DMS79 (cell line): ENCODE measurements at regions not wholly inside any gene's neighbourhood (a gene's known extent, or its start where the extent isn't known, plus 50 kb on each side); places are given as distances from the start of the nearest gene placed in this dataset.
"Not testable (repeated sequence)": the region's sequence is repeated elsewhere in the genome, so short reads cannot be mapped to it uniquely, and the experiment has no call there.

Source experiments
- DNase-seq: peaks from one replicate; lab custom pipeline; 2025; lab: John Stamatoyannopoulos, UW

DNA sequence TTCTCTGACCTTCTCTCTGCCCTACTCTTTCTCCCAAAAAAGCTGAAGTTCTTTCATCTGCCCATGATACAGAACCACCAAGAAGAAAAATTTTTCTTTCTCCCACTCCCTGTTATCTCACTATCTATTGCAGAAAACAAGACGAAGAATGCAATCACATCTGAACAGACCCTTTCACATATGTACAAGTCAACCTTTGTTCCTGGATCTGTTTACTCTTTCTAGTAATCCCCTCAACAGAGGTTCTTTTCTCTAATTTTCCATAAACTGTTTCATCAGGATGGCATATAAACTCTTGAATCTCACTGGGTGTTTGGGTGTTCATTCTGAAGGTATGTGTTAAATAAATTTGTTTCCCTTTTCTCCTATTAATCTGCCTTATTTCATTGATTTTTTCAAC is 1262.7 kb upstream of the NRXN1 start:
- DNase-seq: no peak

DNA sequence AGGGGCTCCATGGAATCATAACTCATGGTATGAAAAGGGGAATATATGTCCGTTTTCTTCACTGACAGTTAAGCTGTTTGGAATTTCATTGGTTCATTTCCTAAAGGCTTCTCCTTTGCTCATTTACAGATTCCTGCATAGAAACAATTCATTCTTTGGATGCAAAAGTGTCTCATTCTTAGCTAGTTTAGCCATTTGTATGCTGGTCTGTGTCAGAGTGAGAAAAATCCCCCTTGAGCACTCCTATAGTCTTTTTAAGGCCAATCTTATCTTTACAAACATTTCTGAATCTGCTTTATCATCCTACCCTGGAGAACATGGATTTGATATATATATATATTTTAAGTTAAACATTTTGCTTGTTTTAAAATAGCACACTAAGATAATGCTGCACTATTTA is 1260.9 kb upstream of the NRXN1 start:
- no peak for DNase-seq

DNA sequence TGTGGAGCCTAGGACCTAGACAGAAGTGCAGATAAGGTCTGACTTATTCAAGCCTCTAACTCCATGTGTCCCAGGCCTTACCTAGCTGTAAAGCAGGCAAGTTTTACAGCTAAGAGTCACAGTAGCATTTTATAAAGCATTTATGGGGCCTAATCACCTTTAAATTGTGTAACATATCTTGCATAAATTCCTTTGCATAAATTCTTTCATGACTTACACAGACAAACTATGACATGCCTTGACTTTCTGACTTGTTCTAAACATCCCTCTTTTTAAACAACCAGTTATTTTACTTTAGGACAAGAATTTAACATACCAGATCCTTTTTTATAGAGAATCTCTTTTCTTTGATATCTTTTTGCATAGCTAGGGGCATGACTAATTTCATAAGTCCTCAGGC is 1257.8 kb upstream of the NRXN1 start:
- DNase-seq: no peak

DNA sequence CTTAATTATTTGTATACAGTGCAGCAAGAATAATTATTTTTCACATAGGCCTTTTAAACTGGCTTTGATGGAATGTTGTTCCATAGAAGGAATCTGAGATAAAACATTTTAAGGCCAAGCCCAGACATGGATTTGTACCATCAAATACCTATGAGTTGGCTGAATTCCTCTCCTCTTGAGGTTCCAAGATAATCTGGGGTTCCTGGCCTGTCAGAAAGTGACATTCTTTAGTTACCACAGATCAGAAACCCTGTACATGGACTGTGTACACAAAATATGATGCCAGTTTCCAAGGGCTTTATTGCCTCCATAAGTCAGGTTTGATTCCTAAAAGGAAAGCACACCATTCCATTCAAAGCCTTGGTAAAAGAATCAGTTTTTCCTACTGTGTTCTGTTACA is 1256.7 kb upstream of the NRXN1 start:
- DNase-seq: no peak

DNA sequence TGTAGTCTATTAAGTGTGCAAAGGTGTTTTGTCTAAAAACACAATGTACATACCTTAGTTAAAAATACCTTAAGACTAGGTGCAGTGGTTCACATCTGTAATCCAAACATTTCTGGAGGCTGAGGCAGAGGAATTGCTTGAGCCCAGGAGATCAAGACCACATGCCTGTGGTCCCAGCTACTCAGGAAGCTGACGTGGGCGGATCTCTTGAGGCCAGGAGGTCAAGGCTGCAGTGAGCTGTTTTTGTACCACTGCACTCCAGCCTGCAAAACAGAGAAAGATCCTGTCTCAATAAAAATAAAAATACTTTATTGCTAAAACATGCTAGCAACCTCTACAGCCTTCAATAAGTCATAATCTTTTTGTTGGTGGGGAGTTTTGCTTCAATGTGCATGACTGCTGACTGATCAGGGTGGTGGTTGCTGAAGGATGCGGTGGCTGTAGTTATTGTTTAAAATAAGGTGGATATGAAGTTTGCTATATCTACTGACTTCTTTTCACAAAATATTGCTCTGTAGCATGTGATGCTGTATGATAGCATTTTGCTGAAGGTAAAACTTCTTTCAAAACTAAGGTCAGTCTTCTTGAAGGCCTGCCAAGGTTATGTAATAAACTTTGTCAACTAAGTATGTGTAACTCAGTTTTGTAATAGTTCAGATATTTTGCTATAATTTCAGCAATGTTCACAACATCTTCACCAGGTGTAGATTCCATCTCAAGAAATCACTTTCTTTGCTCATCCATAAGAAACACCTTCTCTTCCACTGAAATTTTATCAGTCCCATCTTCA is 1238.0 kb upstream of the NRXN1 start:
- DNase-seq: no peak

DNA sequence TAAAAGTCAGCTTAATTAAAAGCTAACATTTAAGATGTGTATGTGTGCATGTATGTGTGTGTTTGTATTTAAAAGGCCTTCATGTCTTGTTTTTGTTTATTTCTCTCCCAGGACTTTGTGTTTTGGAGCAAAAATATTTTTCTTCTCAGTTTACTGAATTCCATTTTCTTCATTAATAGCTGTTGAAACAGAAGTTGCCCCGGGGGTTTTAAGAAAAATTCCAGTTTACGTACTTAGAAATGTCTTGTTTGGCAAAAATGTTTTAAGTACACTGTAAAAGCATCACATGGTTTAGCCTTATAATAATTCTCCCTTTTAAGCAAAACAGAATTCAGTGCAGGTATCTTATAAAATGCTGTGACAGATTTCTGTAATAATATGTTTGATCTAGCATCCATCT is 1233.0 kb upstream of the NRXN1 start:
- DNase-seq: no peak

DNA sequence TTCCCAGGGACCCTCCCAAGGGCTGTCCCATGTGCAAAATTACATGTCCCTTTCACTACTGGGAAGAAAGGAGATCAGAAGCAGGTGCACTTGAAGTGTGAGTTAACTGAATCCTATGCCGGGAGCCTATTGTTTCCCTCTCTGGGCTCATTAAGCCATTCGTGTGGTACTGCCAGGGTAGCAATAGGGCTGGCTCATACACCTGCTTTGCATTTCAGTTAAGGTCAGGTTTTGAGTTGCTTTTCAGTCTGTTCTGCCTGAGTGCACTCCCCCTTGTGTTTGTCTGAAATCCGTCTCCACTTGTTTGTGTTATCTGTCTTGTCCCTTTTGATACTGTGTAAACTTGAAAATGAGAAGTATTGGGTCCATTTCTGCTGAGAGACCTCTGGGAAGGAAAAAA is 1232.6 kb upstream of the NRXN1 start:
- no peak for DNase-seq

DNA sequence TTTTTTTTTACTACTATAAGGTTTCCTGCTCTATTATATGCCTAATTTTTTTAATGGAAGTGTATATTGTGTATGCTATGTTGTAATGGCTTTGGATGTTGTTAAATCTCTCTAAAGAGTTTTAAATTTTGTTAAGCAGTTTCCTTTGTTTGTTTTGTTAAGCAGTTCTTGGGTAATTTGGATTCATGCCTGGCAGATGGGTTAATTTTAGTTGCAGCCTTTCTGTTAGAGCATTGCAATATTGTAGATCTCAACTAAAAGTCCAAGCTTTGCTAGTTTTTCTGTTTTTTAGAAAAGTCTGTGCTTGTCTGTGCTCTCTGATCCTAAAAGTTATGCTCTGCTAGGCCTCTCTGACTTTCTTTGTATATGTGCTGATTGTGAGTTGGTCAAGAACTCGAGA is 1229.0 kb upstream of the NRXN1 start:
- no peak for DNase-seq

DNA sequence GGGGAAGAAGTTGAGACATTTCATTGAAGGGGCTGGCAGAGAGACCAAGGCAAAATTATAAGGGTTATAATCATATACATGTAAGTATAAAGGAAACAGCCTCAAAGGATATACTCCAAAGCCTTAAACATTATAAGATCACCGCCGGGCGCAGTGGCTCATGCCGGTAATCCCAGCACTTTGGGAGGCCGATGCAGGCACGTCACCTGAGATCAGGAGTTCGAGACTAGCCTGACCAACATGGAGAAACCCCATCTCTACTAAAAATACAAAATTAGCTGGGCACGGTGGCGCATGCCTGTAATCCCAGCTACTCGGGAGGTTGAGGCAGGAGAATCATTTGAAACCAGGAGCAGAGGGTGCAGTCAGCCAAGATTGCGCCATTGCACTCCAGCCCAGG is 1227.0 kb upstream of the NRXN1 start:
- not testable (repeated sequence) for DNase-seq

DNA sequence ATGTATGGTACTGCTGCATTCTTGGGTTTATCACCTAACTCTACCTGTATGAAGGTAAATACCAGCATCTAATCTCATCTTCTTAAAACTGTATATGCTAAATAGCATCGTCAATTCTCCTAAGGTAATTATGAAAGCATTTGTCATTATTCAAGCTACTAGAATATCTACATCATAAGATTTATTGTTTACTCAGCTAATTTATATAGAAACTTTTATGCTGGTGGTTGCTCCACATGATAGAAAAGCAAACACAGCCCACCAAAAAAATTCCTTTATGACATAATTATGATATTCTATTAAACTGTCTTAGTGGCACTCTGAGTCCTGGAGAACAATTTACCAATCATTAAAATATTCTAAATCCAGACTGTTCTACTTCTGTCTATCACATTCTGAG is 1226.1 kb upstream of the NRXN1 start:
- DNase-seq: no peak

DNA sequence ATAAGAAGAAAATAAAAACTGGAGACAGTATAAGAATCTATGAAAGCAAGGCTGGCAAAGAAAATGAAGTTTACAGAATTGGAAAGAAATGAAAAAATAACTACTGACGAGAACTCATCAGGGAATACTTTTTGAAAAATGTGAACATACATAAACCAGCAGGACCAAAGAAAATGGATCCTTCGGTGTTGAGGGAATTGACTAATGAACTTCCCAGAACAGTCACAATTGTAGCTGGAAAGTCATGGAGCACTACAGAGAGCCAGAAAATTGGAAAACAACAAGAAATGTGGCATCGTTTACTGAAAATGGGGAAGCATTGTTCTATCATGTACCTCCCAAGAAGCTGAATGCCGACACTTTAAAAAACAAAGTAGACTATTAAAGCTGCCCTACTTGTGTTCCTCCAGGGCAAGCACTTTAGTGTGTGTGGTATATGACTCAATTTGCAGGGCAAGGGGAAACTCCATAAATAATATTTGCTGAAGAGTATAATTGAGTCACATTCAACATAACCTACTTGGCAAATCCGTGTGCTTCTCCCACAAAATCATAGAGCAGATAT is 1221.6 kb upstream of the NRXN1 start:
- no peak for DNase-seq

DNA sequence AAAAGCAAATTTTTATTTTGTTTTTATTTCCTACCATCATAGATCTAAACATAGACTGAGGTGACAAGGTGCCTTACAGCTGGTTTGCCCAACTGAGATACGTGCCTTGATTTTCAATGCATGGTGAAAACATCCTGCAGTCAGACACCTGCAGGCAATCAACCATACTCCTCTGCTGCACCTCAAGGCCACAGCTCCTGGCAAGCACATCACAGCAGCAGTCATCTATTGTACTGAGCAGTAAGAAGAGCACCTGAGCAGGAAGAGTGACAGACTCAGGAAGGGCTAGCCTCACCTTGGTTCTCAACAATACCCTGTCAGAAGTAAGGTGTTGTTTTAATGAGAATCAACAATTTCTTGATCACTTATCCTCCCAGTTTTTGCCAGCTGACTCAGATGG is 1206.8 kb upstream of the NRXN1 start:
- no peak for DNase-seq

DNA sequence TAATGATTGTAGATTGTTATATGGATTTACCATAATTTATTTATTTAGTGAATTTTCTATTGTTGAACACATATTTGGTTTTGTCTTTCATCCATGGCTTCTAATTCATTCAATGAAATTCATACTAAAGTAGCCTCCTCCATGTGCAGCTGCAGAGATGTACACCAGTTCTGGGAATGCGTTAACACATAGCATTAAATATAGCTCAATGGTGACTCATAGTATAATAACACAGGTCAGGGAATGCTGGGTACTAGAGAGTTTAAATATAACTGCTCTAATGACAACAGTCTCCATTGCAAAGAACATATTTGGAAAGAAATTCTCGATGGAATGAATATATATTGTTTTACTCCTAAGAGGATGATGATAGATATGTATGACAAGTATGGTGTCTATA is 1190.2 kb upstream of the NRXN1 start:
- DNase-seq: no peak

DNA sequence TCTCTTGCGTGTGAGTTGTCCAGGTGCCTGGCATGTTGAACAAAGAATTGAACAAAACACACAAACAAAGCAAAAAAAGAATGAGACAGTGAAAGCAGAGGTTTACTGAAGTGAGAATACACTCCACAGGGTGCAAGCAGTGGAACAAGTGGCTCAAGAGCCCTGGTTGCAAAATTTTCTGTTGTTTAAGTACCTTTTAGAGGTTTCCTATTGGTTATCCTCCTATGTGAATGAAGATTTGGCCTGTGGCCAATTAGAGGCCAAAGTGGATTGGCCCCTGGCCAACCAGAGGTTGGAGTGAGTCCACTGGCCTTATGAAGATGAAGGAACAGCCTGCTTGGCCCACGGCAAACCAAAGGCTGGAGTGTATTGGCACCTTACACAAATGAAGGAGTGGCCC is 1188.5 kb upstream of the NRXN1 start:
- DNase-seq: peak; percentile 92

DNA sequence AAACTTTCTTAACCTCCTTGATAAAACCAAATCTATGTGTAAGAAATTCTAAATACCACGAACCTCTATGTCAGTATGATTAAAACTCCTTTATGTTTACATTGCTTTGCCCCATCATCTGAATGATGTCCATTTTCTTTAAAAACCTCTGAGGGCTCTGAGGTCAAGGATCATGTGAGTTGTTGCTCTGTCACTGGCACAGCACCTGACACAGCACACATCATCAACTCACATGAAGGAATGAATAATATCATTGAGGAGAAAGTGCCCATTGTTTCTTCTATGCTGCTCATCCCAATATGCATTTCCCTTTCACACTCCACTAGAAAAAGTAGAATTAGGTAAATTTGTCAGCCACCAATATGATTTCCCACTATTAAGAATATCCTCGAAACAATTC is 1178.7 kb upstream of the NRXN1 start:
- DNase-seq: no peak

DNA sequence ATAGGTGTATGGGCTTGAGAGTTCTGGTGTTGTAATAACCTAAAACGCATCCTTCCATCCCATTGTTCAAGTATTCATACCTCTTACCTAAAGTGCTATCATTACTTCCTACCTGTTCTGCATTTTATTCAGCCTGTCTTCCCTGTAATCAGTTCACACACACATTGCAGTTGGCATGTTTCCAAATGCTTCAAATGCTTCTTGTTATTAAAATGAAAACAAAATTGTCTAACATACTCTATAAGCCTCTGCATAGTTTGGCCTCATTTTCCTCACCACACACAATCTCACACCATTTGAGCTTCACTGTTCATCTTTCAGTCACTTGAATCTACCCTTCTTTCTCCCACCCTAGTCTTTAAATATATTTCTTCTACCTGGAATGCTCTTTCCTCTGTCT is 1178.2 kb upstream of the NRXN1 start:
- no peak for DNase-seq

DNA sequence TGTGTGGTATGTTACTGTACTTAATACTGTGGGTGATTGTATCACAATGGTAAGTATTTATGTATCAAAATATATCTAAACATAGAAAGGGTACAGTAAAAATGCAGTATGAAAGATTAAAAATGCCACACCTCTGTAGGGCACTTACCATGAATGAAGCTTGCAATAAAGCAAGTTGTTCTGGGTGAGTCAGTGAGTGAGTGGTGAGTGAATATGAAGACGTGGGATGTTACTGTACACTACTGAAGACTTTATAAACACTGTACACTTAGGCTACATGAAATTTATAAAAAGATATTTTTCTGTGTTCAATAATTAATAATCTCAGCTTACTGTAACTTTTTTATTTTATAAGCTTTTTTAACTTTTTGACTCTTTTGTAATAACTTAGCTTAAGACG is 1162.4 kb upstream of the NRXN1 start:
- DNase-seq: no peak

DNA sequence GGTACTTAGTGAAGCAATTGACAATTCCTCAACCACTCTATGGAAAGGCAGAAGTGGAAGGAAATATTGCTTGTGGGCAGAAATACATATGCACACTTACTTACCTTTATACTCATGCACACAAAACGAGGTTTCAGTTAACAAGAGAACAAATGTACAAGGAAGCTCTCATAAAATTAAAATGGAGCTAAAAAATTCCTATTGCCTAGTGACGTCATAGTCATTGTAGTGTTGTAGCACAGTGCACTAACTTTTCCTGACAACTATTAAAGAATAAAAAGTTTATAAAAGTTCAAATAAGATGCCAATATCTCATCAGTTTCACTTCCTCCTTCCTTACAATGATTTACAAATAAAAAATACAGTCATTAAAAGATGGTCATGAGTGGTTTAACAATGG is 1161.9 kb upstream of the NRXN1 start:
- no peak for DNase-seq

DNA sequence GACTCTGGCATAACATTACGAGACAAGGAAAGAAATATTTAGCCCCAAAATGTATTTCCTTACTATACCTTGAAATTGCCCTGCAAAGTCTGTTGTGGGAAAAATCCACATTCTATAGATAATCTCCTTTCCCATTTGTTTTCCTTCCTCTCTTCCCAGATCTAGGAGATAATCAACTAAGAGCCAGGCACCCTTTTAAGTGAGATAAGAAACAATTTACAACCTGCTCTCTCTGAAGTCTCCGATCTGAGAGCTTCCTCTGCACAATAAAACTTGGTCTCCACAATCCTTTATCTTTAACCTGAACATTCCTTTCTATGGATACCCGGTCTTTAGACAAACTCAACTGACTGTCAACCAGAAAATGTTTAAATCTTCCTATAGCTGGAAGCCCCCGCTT is 1160.7 kb upstream of the NRXN1 start:
- no peak for DNase-seq

DNA sequence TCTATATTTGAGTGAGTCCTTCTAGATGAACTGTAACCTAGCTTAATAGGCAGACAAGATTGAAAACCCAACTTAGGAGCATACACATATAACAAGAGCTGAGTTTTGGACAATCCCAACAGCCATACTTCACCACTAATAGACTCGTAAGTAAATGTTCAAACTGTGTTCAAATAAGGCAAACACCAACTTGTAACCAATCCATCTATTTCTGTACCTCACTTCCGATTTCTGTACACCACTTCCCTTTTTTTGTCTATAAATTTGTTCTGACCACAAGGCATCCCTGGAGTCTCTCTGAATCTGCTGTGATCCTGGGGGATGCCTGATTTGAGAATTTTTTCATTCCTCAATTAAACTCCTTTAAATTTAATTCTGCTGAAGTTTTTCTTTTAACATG is 1149.1 kb upstream of the NRXN1 start:
- DNase-seq: no peak

DNA sequence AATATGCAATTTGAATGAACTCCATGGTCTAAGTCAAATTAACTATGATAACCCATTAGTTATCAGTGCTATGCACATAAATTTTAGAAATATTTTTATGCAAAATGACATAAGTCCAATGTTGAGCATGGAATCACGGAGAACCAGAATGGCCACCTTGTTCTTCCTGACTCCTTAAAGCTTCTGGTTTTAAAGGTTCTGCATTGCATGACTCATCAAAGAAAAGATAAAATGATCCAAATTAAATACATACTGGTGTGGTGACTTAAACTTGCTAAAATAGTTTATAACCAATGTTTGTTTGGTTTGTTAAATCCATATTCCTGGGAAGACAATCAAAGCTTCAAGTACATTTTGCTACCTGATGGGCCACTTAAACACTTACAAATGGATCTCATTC is 1146.9 kb upstream of the NRXN1 start:
- DNase-seq: no peak

DNA sequence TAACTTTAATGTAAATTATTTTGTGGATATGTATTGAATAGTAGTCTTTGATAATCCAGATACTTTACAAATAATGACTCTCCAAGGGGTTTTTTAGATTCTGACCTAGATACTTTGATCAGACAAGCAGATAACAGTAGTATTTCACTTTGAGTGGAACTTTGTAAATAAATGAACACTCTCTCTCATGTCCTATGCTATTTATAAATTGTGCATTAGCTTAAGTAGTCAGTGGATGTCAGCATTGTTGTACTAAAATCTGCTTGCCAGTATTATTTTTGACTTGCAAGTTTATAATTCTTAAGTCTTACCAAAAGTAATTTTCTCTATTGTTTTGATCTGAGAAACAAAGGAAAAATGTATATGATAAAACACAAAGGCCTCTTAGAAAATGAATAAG is 1113.1 kb upstream of the NRXN1 start:
- no peak for DNase-seq

DNA sequence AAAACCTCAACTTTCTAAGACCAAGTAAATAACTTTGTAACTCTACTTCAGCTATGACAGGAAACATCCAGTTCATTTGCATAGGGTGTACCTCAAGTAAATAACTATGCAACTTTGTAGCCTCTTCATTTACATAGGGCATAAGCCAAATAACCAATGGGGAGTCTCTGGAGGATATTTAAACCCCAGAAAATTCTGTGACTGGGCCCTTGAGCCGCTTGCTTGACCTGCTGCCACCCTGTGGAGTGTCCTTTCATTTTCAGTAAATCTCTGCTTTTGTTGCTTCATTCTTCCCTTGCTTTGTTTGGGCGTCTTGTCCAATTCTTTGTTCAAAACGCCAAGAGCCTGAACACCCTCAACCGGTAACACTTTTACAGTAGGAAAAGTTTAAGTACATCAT is 1112.7 kb upstream of the NRXN1 start:
- DNase-seq: no peak

DNA sequence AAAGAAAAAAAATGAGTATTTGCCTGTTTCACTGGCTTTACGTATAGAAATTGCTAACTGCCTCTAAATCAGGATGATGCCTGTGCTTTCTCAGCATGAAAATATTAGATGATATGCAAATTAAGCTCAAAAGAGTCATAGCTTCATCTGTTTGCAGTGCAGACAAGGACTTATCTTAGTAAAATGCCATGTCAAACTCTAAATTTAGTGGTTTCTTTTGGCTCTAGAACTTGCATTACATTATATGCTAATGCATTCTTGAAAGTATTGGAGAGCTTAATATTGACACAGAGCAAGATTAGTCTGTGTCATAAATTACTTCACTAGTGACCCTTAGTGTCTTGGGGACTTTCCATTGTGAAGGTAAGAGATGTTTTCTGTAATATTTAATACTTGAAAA is 1109.1 kb upstream of the NRXN1 start:
- DNase-seq: no peak
